ENCODE measurements at regions not wholly inside any gene's neighbourhood (a gene's known extent, or its start where the extent isn't known, plus 50 kb on each side); places are given as distances from the start of the nearest gene placed in this dataset.

DNA sequence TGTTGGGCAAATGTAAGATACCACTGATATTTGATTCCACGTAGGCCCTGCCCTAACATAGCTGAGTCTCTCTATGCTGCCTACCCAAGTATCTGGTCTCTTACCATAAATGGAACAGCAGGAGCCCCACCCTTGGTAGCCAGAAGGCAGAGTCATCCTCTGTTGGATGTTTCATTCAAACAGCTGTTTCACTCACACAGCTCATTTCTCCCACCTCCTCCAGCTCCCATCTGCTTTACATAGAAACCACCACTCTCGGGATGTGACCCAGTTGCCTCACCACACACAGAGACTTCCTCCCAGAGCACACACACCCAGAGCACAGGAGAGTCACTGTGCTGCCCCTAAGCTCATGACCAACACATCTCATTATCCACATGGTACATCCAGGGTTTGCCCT, 165.3 kb downstream of the TMEM167A start:
- DNase-seq (ENCODE audit: insufficient read length, low spot score) (no peak), FAIRE-seq (no peak)
- TF ChIP-seq, protein P1, sequence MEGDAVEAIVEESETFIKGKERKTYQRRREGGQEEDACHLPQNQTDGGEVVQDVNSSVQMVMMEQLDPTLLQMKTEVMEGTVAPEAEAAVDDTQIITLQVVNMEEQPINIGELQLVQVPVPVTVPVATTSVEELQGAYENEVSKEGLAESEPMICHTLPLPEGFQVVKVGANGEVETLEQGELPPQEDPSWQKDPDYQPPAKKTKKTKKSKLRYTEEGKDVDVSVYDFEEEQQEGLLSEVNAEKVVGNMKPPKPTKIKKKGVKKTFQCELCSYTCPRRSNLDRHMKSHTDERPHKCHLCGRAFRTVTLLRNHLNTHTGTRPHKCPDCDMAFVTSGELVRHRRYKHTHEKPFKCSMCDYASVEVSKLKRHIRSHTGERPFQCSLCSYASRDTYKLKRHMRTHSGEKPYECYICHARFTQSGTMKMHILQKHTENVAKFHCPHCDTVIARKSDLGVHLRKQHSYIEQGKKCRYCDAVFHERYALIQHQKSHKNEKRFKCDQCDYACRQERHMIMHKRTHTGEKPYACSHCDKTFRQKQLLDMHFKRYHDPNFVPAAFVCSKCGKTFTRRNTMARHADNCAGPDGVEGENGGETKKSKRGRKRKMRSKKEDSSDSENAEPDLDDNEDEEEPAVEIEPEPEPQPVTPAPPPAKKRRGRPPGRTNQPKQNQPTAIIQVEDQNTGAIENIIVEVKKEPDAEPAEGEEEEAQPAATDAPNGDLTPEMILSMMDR (IDR thresholded peaks at IDR 0.05; ENCODE audit: insufficient read depth, missing control alignments): no peak

DNA sequence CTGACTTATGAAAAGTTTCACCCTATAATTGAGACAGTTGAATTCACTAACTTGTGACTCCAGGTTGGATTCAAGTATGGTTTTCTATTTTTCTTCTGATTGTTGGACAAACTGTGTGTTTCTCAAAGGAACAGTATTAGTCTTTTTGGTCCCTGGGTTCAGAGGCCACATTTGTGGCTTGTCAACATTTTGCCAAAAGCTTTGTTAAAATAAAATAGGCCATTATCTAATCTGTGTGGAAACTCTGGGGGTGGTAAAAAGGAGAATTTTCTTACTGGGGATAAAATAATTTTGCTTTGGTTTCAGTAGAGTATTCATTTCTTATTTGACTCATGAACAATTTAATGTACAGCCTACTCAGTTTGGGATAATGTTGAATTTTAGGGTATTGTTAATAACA, 166.3 kb downstream of the TMEM167A start:
- DNase-seq (ENCODE audit: insufficient read length, low spot score): no peak
- TF ChIP-seq, protein P1 (IDR thresholded peaks at IDR 0.05; ENCODE audit: insufficient read depth, missing control alignments): no peak
- no peak for FAIRE-seq

DNA sequence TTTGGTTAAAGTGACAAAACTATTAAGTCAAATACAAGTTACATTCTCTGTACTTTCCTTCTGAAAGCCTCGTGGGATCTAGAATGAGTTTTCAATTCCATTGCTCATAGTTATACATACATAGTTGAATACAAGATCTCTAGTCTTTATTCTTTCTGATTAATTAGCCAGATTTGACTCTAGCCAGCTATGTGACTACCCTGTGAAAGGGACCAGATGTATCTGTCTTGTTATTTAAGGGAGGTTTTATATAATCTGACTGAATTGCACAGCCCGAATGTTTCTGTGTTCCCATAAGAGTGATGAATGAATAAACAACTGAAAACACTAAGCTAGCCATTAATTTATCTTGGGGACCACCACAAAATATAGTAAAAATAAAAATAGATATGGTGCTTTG, 166.7 kb downstream of the TMEM167A start:
- TF ChIP-seq, protein P1 (IDR thresholded peaks at IDR 0.05; ENCODE audit: insufficient read depth, missing control alignments): no peak
- DNase-seq (ENCODE audit: insufficient read length, low spot score) (no peak), FAIRE-seq (no peak)

DNA sequence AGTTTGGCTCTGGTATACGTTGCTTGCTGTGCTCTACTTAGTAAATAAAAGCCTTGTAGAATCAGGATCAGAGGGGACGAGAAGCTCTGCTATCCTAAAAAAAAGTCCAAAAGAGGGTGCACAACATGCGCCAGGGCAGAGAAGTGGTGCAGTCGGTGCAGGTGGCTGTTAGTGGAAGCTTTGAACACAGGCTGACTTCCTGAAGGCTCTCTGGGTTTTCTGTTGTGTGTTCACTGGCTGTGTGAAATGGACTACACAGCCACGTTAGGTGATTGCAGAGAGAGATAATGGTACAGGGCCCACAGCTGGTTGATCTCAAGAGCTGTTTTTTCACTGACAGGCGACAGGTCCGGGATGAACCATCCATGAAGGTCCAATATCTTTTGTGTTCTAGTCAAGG, 167.4 kb downstream of the TMEM167A start:
- no peak for FAIRE-seq
- no peak for DNase-seq (ENCODE audit: insufficient read length, low spot score)

DNA sequence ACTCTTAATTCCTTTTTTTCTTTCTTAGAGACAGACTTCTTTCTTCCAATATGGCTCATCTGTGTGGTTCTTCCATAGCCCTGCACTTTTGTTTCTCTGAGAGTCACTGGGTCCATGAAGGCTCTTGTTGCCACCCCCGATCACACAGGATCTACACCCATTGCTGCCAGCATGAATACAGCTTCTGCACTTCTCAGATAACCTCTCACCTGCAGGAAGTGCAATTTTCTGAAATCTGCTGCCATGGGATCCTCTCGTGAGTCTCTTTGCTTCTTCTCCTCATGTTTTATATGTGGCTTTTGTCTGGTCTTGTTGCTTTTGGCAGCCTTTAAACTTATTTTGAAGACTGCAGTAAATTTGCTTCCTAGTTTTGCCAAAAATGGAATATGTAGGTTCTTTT, 171.2 kb downstream of the TMEM167A start:
- no peak for DNase-seq (ENCODE audit: insufficient read length, low spot score)
- FAIRE-seq: no peak
- TF ChIP-seq, protein P1 (IDR thresholded peaks at IDR 0.05; ENCODE audit: insufficient read depth, missing control alignments): no peak

More for the DNA sequence above, 167.4 kb downstream of the TMEM167A start:
- TF ChIP-seq, protein P1 (IDR thresholded peaks at IDR 0.05; ENCODE audit: insufficient read depth, missing control alignments): no peak

DNA sequence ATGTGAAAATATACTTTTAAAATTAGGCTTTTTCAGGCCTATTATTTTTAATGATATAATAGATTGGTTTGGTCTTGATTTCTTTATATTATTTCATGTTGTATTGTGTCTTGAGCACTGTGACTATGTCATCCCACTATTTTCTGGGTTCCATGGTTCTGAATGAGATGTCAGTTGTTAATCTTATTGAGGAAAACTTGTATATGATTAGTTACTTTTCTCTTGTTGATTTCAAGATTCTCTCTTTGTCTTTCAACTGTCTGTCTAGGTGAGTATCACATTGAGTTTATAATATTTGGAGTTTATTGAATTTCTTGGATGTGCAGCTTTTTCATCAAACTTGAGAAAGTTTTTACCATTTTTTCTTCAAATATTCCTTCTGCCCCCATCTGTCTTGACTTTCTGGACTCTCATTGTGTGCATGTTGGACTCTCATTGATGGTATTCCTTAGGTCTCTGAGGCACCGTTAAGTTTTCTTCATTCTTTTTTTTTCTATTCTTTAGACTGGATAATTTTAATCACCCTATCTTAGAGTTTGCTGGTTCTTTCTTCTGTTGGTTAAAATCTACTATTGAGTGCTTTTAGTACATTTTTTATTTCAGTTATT, 175.8 kb downstream of the TMEM167A start:
- DNase-seq (ENCODE audit: insufficient read length, low spot score): no peak
- no peak for FAIRE-seq
- TF ChIP-seq, protein P1 (IDR thresholded peaks at IDR 0.05; ENCODE audit: insufficient read depth, missing control alignments): no peak

DNA sequence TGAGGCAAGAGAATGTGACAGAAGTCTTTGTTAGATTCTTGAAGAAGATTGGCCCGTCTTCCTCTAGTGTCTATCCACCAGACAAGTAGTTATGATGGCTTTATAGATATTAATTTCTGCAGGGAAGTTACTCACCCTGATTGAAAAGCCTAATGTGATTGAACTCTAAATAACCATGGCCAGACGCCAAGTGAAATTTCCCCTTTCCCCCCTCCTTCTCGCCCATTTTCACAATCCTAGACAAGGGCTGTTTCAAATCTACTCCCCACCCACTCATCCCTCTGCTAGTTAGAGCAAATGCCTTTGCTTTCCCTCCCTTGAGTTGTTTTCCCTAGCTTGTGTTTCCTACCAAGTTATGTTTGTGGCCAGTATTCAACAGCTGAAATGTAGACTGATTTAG, 182.5 kb downstream of the TMEM167A start:
- TF ChIP-seq, protein P1 (IDR thresholded peaks at IDR 0.05; ENCODE audit: insufficient read depth, missing control alignments): no peak
- no peak for FAIRE-seq
- no peak for DNase-seq (ENCODE audit: insufficient read length, low spot score)
